Prostate gland (tissue), 2 donors: ENCODE measurements at regions not wholly inside any gene's neighbourhood (a gene's known extent, or its start where the extent isn't known, plus 50 kb on each side); places are given as distances from the start of the nearest gene placed in this dataset.

Experiments
- CTCF ChIP-seq, 4 experiments: fragments of 200-600 bp in 2 of 4; fragments of 450-650 bp in 2 of 4; sonication (generic) in 2 of 4; IDR thresholded peaks; 1 replicate in 3 of 4; 2 replicates in 1 of 4; pipeline ENCODE4 v1.5.1; 2016 to 2019; ENCODE audit warnings: antibody characterized with exemption in 4 of 4, mild to moderate bottlenecking in 2 of 4, moderate library complexity in 2 of 4
- POLR2A ChIP-seq: fragments of 450-650 bp; IDR thresholded peaks from one replicate; pipeline ENCODE4 v1.6.1; 2016; ENCODE audit warnings: antibody characterized with exemption, mild to moderate bottlenecking
- POLR2AphosphoS5 ChIP-seq: sonication (generic); formaldehyde crosslinking; IDR thresholded peaks from one replicate; pipeline ENCODE4 v1.6.1; 2017; ENCODE audit warnings: antibody characterized with exemption

- TF ChIP-seq POLR2A, result no peak
- TF ChIP-seq CTCF (IDR thresholded peaks at IDR 0.05), result no peak
- no peak for TF ChIP-seq POLR2AphosphoS5
Measured at GRCh38 chr22:22120160-22120559, 124.4 kb upstream of the VPREB1 start.
